GM23338 (cell line): ENCODE measurements at regions not wholly inside any gene's neighbourhood (a gene's known extent, or its start where the extent isn't known, plus 50 kb on each side); places are given as distances from the start of the nearest gene placed in this dataset.

Experiments used
- ATAC-seq: fragments of 200-7000 bp; cut with Tn5 transposase; 3 replicates; pipeline ENCODE4 v1.9.1; 2020
- DNase-seq: peaks from one replicate; pipeline ENCODE4 v3.0.0-alpha.2; 2015; ENCODE audit warnings: low spot score
- H2AFZ ChIP-seq: fragments of 200-600 bp; sonication (generic); 2 replicates; pipeline ENCODE4 v1.8.0; 2016; ENCODE audit warnings: antibody characterized with exemption, mild to moderate bottlenecking, moderate library complexity
- H3F3A ChIP-seq: fragments of 200-600 bp; sonication (generic); replicated peaks from 2 replicates; pipeline ENCODE4 v1.8.0; 2017; ENCODE audit warnings: antibody characterized with exemption, mixed run types, low read depth
- H3K27ac ChIP-seq: fragments of 200-600 bp; sonication (generic); 2 replicates; pipeline ENCODE4 v1.6.1; 2016; ENCODE audit warnings: low read depth
- H3K27me3 ChIP-seq: fragments of 200-600 bp; sonication (generic); 2 replicates; pipeline ENCODE4 v1.8.0; 2016; ENCODE audit warnings: mild to moderate bottlenecking, mixed run types, moderate library complexity; ENCODE audit not compliant: insufficient read depth
- H3K36me3 ChIP-seq: fragments of 200-600 bp; sonication (generic); 2 replicates; pipeline ENCODE4 v1.8.0; 2016; ENCODE audit warnings: mild to moderate bottlenecking; ENCODE audit not compliant: insufficient read depth
- H3K4me1 ChIP-seq: fragments of 200-600 bp; sonication (generic); 2 replicates; pipeline ENCODE4 v1.8.0; 2016; ENCODE audit warnings: mild to moderate bottlenecking, moderate library complexity; ENCODE audit not compliant: insufficient read depth
- H3K4me2 ChIP-seq: fragments of 200-600 bp; sonication (generic); 2 replicates; pipeline ENCODE4 v1.7.1; 2017; ENCODE audit warnings: mixed run types
- H3K4me3 ChIP-seq: fragments of 200-600 bp; sonication (generic); 2 replicates; pipeline ENCODE4 v1.6.1; 2016; ENCODE audit warnings: mixed run types
- H3K79me2 ChIP-seq: fragments of 200-600 bp; sonication (generic); replicated peaks from 2 replicates; pipeline ENCODE4 v1.8.0; 2017; ENCODE audit warnings: mild to moderate bottlenecking; ENCODE audit not compliant: insufficient read depth
- H3K9me2 ChIP-seq: fragments of 200-600 bp; sonication (generic); 2 replicates; pipeline ENCODE4 v1.8.0; 2017; ENCODE audit not compliant: insufficient read depth
- H4K20me1 ChIP-seq: fragments of 200-600 bp; sonication (generic); replicated peaks from 2 replicates; pipeline ENCODE4 v1.8.0; 2017; ENCODE audit warnings: mild to moderate bottlenecking; ENCODE audit not compliant: insufficient read depth
- H3K27ac Mint-ChIP-seq: 2 replicates; pipeline ENCODE4 v1.8.0; 2020; ENCODE audit warnings: inconsistent platforms, mild to moderate bottlenecking, moderate library complexity, mixed read lengths
- H3K27me3 Mint-ChIP-seq: 3 replicates; pipeline ENCODE4 v1.8.0; 2022; ENCODE audit warnings: low read depth, mild to moderate bottlenecking, moderate library complexity, mixed read lengths, inconsistent platforms; ENCODE audit not compliant: insufficient read depth, poor library complexity
- H3K36me3 Mint-ChIP-seq: 3 replicates; pipeline ENCODE4 v1.8.0; 2021; ENCODE audit warnings: low read depth, mild to moderate bottlenecking, inconsistent platforms, moderate library complexity, mixed read lengths
- H3K4me1 Mint-ChIP-seq: 3 replicates; pipeline ENCODE4 v1.8.0; 2020; ENCODE audit warnings: mild to moderate bottlenecking, inconsistent platforms, mixed read lengths
- H3K4me3 Mint-ChIP-seq: 3 replicates; pipeline ENCODE4 v1.8.0; 2021; ENCODE audit warnings: moderate library complexity, mild to moderate bottlenecking, inconsistent platforms, mixed read lengths
- H3K9me3 Mint-ChIP-seq: 3 replicates; pipeline ENCODE4 v1.8.0; 2020; ENCODE audit warnings: moderate library complexity, mild to moderate bottlenecking, inconsistent platforms, mixed read lengths
- CTCF ChIP-seq, 2 experiments: fragments of 200-600 bp in 1 of 2; sonication (generic) in 1 of 2; conservative IDR thresholded peaks; 2 replicates each; pipeline versions ENCODE4 v1.5.1 to v1.6.1; 2016 to 2017; ENCODE audit warnings: antibody characterized with exemption in 2 of 2, low read depth in 2 of 2, mild to moderate bottlenecking in 2 of 2, moderate library complexity in 1 of 2
- ETS1 ChIP-seq: IDR thresholded peaks from 2 replicates; pipeline ENCODE4 v1.6.1; 2016; ENCODE audit warnings: antibody characterized with exemption
- EZH2 ChIP-seq: fragments of 200-600 bp; sonication (generic); IDR thresholded peaks from one replicate; pipeline ENCODE4 v1.8.0; 2017; ENCODE audit warnings: antibody characterized with exemption, mild to moderate bottlenecking, low read depth; ENCODE audit not compliant: unreplicated experiment
- EZH2phosphoT487 ChIP-seq: fragments of 200-600 bp; sonication (generic); IDR thresholded peaks from one replicate; pipeline ENCODE4 v1.8.1; 2018; ENCODE audit warnings: antibody characterized with exemption; ENCODE audit not compliant: unreplicated experiment
- JUNB ChIP-seq: IDR thresholded peaks from one replicate; pipeline ENCODE4 v1.6.1; 2016; ENCODE audit warnings: antibody characterized with exemption; ENCODE audit not compliant: unreplicated experiment
- NANOG ChIP-seq: IDR thresholded peaks from 2 replicates; pipeline ENCODE4 v1.6.1; 2016; ENCODE audit warnings: antibody characterized with exemption, borderline replicate concordance
- POLR2AphosphoS5 ChIP-seq: IDR thresholded peaks from 2 replicates; pipeline ENCODE4 v1.6.1; 2016; ENCODE audit warnings: antibody characterized with exemption, low read depth
- REST ChIP-seq: IDR thresholded peaks from one replicate; pipeline ENCODE4 v1.6.1; 2018; ENCODE audit warnings: antibody characterized with exemption; ENCODE audit not compliant: unreplicated experiment
- ZNF114 ChIP-seq: fragments of 250-450 bp; sonication (Bioruptor Pico); IDR thresholded peaks from 2 replicates; pipeline ENCODE4 v1.5.0; 2020; ENCODE audit warnings: mild to moderate bottlenecking, moderate library complexity
- ZNF331 ChIP-seq: fragments of 250-450 bp; sonication (Bioruptor Pico); IDR thresholded peaks from 2 replicates; pipeline ENCODE4 v1.5.0; 2020; ENCODE audit warnings: low read depth, mild to moderate bottlenecking, moderate library complexity

GRCh38 chr4:4640692-4641091 is 98.8 kb upstream of the STX18 start:
- Histone ChIP-seq H3K27ac (no peak overlapping the region), H3K79me2 (no peaks in the 10 kb centered on the region), H3K9me2 (0 out of 2 replicates have a peak, but pooled peaks cover 9% of the 10 kb centered on the region), H3K4me1 (peaks cover 31% of the 10 kb centered on the region), H3F3A (0 out of 2 replicates have a peak, but pooled peaks cover 10% of the 10 kb centered on the region), H4K20me1 (no peaks in the 10 kb centered on the region; the same call in 1 of the 2 replicates), H3K4me3 (peak overlapping the region; percentile 38; the same call in 1 of the 2 replicates), H3K4me2 (peak overlapping the region; percentile 72), H3K27me3 (no peaks in the 10 kb centered on the region), H3K36me3 (no peaks in the 10 kb centered on the region), H2AFZ (no peak overlapping the region)
- H3K4me3 Mint-ChIP-seq = peak overlapping the region; percentile 65
- H3K27ac Mint-ChIP-seq = peak overlapping the region; percentile 82; the same call in 1 of the 2 replicates
- peaks cover 42% of the 10 kb centered on the region for H3K4me1 Mint-ChIP-seq
- ATAC-seq = peak; percentile 76
- peaks cover 6% of the 10 kb centered on the region; the same call in 2 of the 3 replicates for H3K9me3 Mint-ChIP-seq
- H3K27me3 Mint-ChIP-seq = peaks cover 17% of the 10 kb centered on the region
- peak; percentile 75 for DNase-seq
- TF ChIP-seq CTCF (conservative IDR thresholded peaks at IDR 0.05; ENCODE audit: low read depth in 2 of 2) (peak in 1 of 2 experiments; percentile 25; a peak in 1 of 4 replicates), EZH2phosphoT487 (no peak), ETS1 (peak; percentile 53; the same call in 1 of the 2 replicates)
- H3K36me3 Mint-ChIP-seq = peaks cover 13% of the 10 kb centered on the region

- Histone ChIP-seq H3K4me3 (no peak overlapping the region), H3K36me3 (no peaks in the 10 kb centered on the region), H3K4me2 (no peak overlapping the region), H2AFZ (no peak overlapping the region), H3K27ac (no peak overlapping the region), H3K9me2 (0 out of 2 replicates have a peak, but pooled peaks cover 9% of the 10 kb centered on the region), H3K4me1 (peaks cover 31% of the 10 kb centered on the region), H3K79me2 (no peaks in the 10 kb centered on the region), H4K20me1 (no peaks in the 10 kb centered on the region; the same call in 1 of the 2 replicates), H3F3A (0 out of 2 replicates have a peak, but pooled peaks cover 10% of the 10 kb centered on the region), H3K27me3 (no peaks in the 10 kb centered on the region)
- H3K9me3 Mint-ChIP-seq = peaks cover 6% of the 10 kb centered on the region; the same call in 2 of the 3 replicates
- H3K4me3 Mint-ChIP-seq = no peak overlapping the region
- DNase-seq (no peak), ATAC-seq (no peak)
- peaks cover 13% of the 10 kb centered on the region for H3K36me3 Mint-ChIP-seq
- no peak overlapping the region for H3K27ac Mint-ChIP-seq
- peaks cover 42% of the 10 kb centered on the region for H3K4me1 Mint-ChIP-seq
- H3K27me3 Mint-ChIP-seq = peaks cover 17% of the 10 kb centered on the region
- no peak for TF ChIP-seq POLR2AphosphoS5
- no peak for TF ChIP-seq ETS1
- TF ChIP-seq CTCF (conservative IDR thresholded peaks at IDR 0.05; ENCODE audit: low read depth in 2 of 2) = no peak
- no peak for TF ChIP-seq REST
- no peak for TF ChIP-seq ZNF331
- TF ChIP-seq EZH2 = no peak
- no peak for TF ChIP-seq NANOG
- no peak for TF ChIP-seq JUNB
- TF ChIP-seq ZNF114 (CRISPR knock-in tag) = no peak
- no peak for TF ChIP-seq EZH2phosphoT487
Measured at GRCh38 chr4:4639370-4639769, 97.5 kb upstream of the STX18 start.
